IPS-20b (cell line): ENCODE measurements at regions not wholly inside any gene's neighbourhood (a gene's known extent, or its start where the extent isn't known, plus 50 kb on each side); places are given as distances from the start of the nearest gene placed in this dataset.

Experiments used
- H3K27ac ChIP-seq: one replicate; pipeline ENCODE4 v1.5.1; 2013; ENCODE audit warnings: low read length
- H3K27me3 ChIP-seq: 2 replicates; pipeline ENCODE4 v1.6.1; 2013; ENCODE audit warnings: mild to moderate bottlenecking, low read length, inconsistent platforms; ENCODE audit not compliant: insufficient read depth
- H3K36me3 ChIP-seq: 2 replicates; pipeline ENCODE4 v1.6.1; 2013; ENCODE audit warnings: low read depth, mild to moderate bottlenecking, inconsistent platforms, low read length, moderate library complexity; ENCODE audit not compliant: insufficient read depth
- H3K4me1 ChIP-seq: 2 replicates; pipeline ENCODE4 v1.6.1; 2013; ENCODE audit warnings: mild to moderate bottlenecking, control low read depth, inconsistent platforms, low read length, moderate library complexity; ENCODE audit not compliant: insufficient read depth
- H3K4me3 ChIP-seq: 2 replicates; pipeline ENCODE4 v1.5.1; 2013; ENCODE audit warnings: mild to moderate bottlenecking, low read length, inconsistent platforms
- H3K9ac ChIP-seq: 2 replicates; pipeline ENCODE4 v1.6.1; 2013; ENCODE audit warnings: low read depth, mild to moderate bottlenecking, inconsistent platforms, low read length, moderate library complexity
- H3K9me3 ChIP-seq: 2 replicates; pipeline ENCODE4 v1.6.1; 2013; ENCODE audit warnings: mild to moderate bottlenecking, low read depth, low read length, inconsistent platforms; ENCODE audit not compliant: insufficient read depth

GRCh38 chr2:121019756-121020155 lies 265.2 kb downstream of the TFCP2L1 start:
- no peaks in the 10 kb centered on the region for H3K36me3 ChIP-seq
- H3K9ac ChIP-seq, result no peak overlapping the region
- no peak overlapping the region for H3K4me3 ChIP-seq
- H3K27ac ChIP-seq, result no peak overlapping the region
- no peaks in the 10 kb centered on the region; the same call in 1 of the 2 replicates for H3K4me1 ChIP-seq
- H3K9me3 ChIP-seq, result no peaks in the 10 kb centered on the region
- H3K27me3 ChIP-seq, result peaks cover 25% of the 10 kb centered on the region

DNA sequence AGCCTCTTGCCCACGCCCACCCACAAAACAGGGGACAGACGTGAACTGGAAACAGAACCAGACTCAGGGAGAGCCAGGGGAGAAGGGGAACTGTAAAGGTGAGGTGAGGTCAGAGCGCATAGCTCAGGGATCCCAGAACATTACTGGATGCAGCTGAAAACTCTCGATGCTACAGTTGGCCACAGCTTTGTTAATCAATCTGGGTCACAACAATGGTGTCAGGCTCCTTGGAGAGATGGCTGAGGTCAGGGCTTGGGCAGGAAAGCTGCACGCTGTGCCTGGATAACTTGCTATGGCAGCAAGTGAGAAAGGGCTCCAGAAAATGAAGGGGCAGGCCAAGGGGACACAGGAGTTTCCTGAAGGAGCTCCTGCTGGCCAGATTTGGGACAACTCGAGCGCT lies 263.3 kb downstream of the TFCP2L1 start:
- no peaks in the 10 kb centered on the region for H3K9me3 ChIP-seq
- no peaks in the 10 kb centered on the region for H3K36me3 ChIP-seq
- H3K9ac ChIP-seq, result no peak overlapping the region
- no peak overlapping the region for H3K4me3 ChIP-seq
- H3K4me1 ChIP-seq, result no peaks in the 10 kb centered on the region; the same call in 1 of the 2 replicates
- H3K27ac ChIP-seq, result no peak overlapping the region
- H3K27me3 ChIP-seq, result peaks cover 25% of the 10 kb centered on the region

- no peaks in the 10 kb centered on the region for H3K36me3 ChIP-seq
- no peak overlapping the region for H3K27ac ChIP-seq
- no peak overlapping the region for H3K4me3 ChIP-seq
- peaks cover 40% of the 10 kb centered on the region for H3K27me3 ChIP-seq
- H3K4me1 ChIP-seq, result no peaks in the 10 kb centered on the region
- H3K9ac ChIP-seq, result no peak overlapping the region
- no peaks in the 10 kb centered on the region for H3K9me3 ChIP-seq
Measured at GRCh38 chr2:121028577-121028976, 256.4 kb downstream of the TFCP2L1 start.

- Histone ChIP-seq H3K4me3 (no peak overlapping the region), H3K27me3 (peaks cover 55% of the 10 kb centered on the region), H3K4me1 (no peaks in the 10 kb centered on the region), H3K9me3 (no peaks in the 10 kb centered on the region), H3K36me3 (no peaks in the 10 kb centered on the region), H3K9ac (no peak overlapping the region), H3K27ac (no peak overlapping the region)
Measured at GRCh38 chr2:121030523-121030922, 254.5 kb downstream of the TFCP2L1 start.

GRCh38 chr2:121031568-121032340 lies 253.2 kb downstream of the TFCP2L1 start:
- H3K27me3 ChIP-seq, result peaks cover 55% of the 10 kb centered on the region

GRCh38 chr2:121033461-121033996 lies 251.5 kb downstream of the TFCP2L1 start:
- no peaks in the 10 kb centered on the region for H3K9me3 ChIP-seq
- H3K27ac ChIP-seq, result no peak overlapping the region
- no peak overlapping the region for H3K4me3 ChIP-seq
- no peaks in the 10 kb centered on the region for H3K36me3 ChIP-seq
- no peaks in the 10 kb centered on the region for H3K4me1 ChIP-seq
- H3K9ac ChIP-seq, result no peak overlapping the region
- peaks cover 61% of the 10 kb centered on the region for H3K27me3 ChIP-seq

More at GRCh38 chr2:121031568-121032340, 253.2 kb downstream of the TFCP2L1 start:
- Histone ChIP-seq H3K27ac (no peak overlapping the region), H3K4me3 (no peak overlapping the region), H3K36me3 (no peaks in the 10 kb centered on the region), H3K9ac (no peak overlapping the region), H3K4me1 (no peaks in the 10 kb centered on the region), H3K9me3 (no peaks in the 10 kb centered on the region)

DNA sequence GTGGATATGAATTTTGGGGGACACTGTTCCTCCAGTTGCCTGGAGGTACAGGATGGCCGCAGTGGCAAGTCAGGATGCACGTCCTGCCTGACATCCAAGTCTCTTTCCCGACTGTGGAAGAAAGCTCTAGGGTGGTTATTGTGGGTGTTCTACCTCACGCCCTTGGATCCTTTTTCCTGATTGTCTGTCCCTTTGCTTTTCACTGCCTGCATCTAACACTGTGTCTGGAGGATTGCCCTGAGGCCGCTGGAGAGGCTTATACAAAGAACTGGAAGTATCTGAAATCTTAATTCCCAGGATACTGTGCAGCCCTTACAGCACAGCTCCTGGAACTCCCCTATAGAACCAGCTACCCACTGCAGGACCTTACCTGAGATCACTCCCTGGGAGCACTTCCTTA lies 250.5 kb downstream of the TFCP2L1 start:
- Histone ChIP-seq H3K27ac (no peak overlapping the region), H3K27me3 (peaks cover 66% of the 10 kb centered on the region), H3K4me1 (no peaks in the 10 kb centered on the region), H3K9ac (no peak overlapping the region), H3K4me3 (no peak overlapping the region), H3K36me3 (no peaks in the 10 kb centered on the region), H3K9me3 (no peaks in the 10 kb centered on the region)

DNA sequence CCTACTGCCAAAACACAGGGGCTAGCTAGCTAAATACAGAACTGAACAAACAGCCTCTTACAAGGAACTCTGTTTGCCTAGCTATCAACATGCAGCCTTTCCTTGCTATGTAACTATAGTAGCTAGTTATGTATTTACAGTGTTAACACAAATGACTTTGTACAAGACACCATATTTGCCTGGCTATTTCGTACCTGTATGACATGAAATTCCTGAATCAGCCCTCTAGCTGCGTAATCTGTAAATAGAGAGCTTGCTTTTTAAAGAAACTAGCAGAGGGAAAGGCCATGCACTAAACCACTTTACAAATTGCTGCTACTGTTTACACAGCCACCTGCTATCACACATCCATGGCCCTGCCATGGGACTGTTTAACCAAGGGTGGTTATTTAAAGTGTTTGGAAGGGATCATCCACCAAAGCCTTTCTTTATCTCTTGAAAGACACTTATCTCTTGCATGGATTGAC lies 248.7 kb downstream of the TFCP2L1 start:
- H3K4me3 ChIP-seq, result no peak overlapping the region
- no peaks in the 10 kb centered on the region for H3K9me3 ChIP-seq
- H3K36me3 ChIP-seq, result no peaks in the 10 kb centered on the region
- H3K27me3 ChIP-seq, result peaks cover 59% of the 10 kb centered on the region
- no peak overlapping the region for H3K9ac ChIP-seq
- no peak overlapping the region for H3K27ac ChIP-seq
- no peaks in the 10 kb centered on the region for H3K4me1 ChIP-seq

DNA sequence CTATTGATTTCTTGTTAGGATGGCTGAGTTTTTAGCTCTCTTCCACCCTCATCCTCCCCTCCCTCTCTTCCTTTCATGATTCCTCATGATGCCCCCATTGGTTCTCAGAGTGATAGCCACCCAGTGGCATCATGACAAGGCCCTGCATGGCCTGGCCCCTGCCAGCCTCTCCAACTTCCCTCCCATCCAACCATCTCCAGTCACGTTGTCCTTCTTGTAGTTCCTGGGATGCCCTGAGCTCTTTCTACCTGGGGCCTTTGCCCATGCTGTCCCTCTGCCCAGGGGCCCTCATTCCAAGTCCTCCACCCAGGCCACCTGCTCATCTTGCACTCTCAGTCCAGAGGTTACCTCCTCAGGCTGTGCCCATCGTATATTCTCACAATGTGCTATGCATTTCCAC lies 247.5 kb downstream of the TFCP2L1 start:
- no peaks in the 10 kb centered on the region for H3K4me1 ChIP-seq
- no peaks in the 10 kb centered on the region for H3K9me3 ChIP-seq
- H3K27me3 ChIP-seq, result peaks cover 52% of the 10 kb centered on the region
- H3K27ac ChIP-seq, result no peak overlapping the region
- H3K9ac ChIP-seq, result no peak overlapping the region
- H3K36me3 ChIP-seq, result no peaks in the 10 kb centered on the region
- H3K4me3 ChIP-seq, result no peak overlapping the region

DNA sequence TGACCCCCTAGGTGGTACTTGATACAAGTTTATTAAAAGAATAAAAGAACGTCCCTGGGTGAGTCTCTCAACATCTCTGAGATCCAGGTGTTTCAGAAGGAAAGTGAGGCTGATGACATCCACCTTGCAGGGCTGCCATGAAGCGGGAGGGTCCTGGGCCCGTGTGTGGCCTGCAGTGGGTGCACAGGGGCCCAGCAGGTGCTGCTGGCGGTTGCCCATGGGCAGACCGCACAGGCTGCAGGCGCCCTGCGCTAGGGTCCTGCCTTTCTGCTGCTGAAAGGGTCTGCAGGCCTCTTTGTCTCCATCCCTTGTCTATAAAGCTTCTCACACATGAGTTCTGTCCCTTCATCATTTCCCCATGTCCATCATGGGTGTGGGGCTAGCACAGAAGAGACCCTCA lies 247.0 kb downstream of the TFCP2L1 start:
- Histone ChIP-seq H3K4me3 (no peak overlapping the region), H3K4me1 (no peaks in the 10 kb centered on the region), H3K9me3 (no peaks in the 10 kb centered on the region), H3K27me3 (peaks cover 46% of the 10 kb centered on the region), H3K27ac (no peak overlapping the region), H3K36me3 (no peaks in the 10 kb centered on the region), H3K9ac (no peak overlapping the region)

GRCh38 chr2:121038431-121038830 lies 246.6 kb downstream of the TFCP2L1 start:
- Histone ChIP-seq H3K4me1 (no peaks in the 10 kb centered on the region), H3K9ac (no peak overlapping the region)

GRCh38 chr2:121038891-121039616 lies 245.9 kb downstream of the TFCP2L1 start:
- Histone ChIP-seq H3K4me1 (no peaks in the 10 kb centered on the region), H3K4me3 (no peak overlapping the region), H3K27me3 (peaks cover 36% of the 10 kb centered on the region), H3K9ac (no peak overlapping the region), H3K27ac (no peak overlapping the region), H3K9me3 (no peaks in the 10 kb centered on the region), H3K36me3 (no peaks in the 10 kb centered on the region)

More at GRCh38 chr2:121038431-121038830, 246.6 kb downstream of the TFCP2L1 start:
- Histone ChIP-seq H3K36me3 (no peaks in the 10 kb centered on the region), H3K27ac (no peak overlapping the region), H3K4me3 (no peak overlapping the region), H3K27me3 (peaks cover 42% of the 10 kb centered on the region), H3K9me3 (no peaks in the 10 kb centered on the region)
